Calu3 (cell line): ENCODE measurements at regions not wholly inside any gene's neighbourhood (a gene's known extent, or its start where the extent isn't known, plus 50 kb on each side); places are given as distances from the start of the nearest gene placed in this dataset.

Experiments
- BruUV-seq: library from RNA; stranded (reverse); fragments of 400-500 nt; replicated peaks from 2 replicates; lab custom pipeline; 2021; lab: Mats Ljungman, UMichigan
- CTCF ChIA-PET: fragments of 300-600 bp; sonication (Branson Sonifier 250); formaldehyde crosslinking; loops from one replicate; lab custom pipeline; 2022; ENCODE audit warnings: antibody characterized with exemption; lab: Charles Lee
- DNase-seq: peaks from one replicate; pipeline ENCODE4 v3.0.0; 2022
- H3K27ac Mint-ChIP-seq: one replicate; pipeline ENCODE4 v1.8.0; 2022; ENCODE audit warnings: mixed read lengths; ENCODE audit not compliant: unreplicated experiment
- H3K27me3 Mint-ChIP-seq: one replicate; pipeline ENCODE4 v1.8.0; 2022; ENCODE audit warnings: mixed read lengths; ENCODE audit not compliant: unreplicated experiment
- H3K36me3 Mint-ChIP-seq: one replicate; pipeline ENCODE4 v1.8.0; 2022; ENCODE audit warnings: mild to moderate bottlenecking, moderate library complexity, mixed read lengths; ENCODE audit not compliant: insufficient read depth, unreplicated experiment
- H3K4me1 Mint-ChIP-seq: one replicate; pipeline ENCODE4 v1.8.0; 2022; ENCODE audit warnings: mild to moderate bottlenecking, low read depth, mixed read lengths; ENCODE audit not compliant: unreplicated experiment
- H3K4me3 Mint-ChIP-seq: one replicate; pipeline ENCODE4 v1.8.0; 2022; ENCODE audit warnings: mild to moderate bottlenecking, low read depth, moderate library complexity, mixed read lengths; ENCODE audit not compliant: unreplicated experiment
- H3K9me3 Mint-ChIP-seq: one replicate; pipeline ENCODE4 v1.8.0; 2022; ENCODE audit warnings: low read depth, mixed read lengths; ENCODE audit not compliant: unreplicated experiment
- intact Hi-C: fragments of 100-400 bp; cut with micrococcal nuclease; formaldehyde crosslinking; loops from one replicate; pipeline ENCODE4 v1.10.0; 2022; ENCODE audit not compliant: unreplicated experiment
- TF ChIP-seq, protein P1 (sequence below): fragments of 200-600 bp; IDR thresholded peaks from one replicate; pipeline ENCODE4 v1.8.0; 2022; ENCODE audit warnings: antibody characterized with exemption; ENCODE audit not compliant: unreplicated experiment

DNA sequence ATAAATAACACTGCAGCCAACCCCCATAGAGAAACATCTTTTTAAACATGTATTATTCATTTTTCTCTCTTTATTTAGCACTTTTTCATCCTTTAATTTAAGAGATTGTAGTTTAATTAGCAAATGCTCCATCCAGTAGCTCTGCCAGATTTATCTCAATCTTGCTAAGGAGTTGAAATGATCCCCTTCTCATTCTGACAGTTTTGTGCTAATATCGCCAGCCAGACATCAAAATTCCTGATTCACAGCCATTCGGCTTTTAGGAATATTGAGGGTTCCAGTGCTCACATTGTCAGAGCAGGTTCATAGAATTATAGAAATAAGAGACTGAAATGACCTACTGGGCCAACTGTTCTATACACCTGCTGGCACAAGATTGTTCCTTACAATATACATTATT, 77.8 kb downstream of the CASP12 start:
- intact Hi-C loops, result no loop called here
- Mint-ChIP-seq H3K9me3 (no peaks in the 10 kb centered on the region), H3K27ac (no peak overlapping the region), H3K4me3 (no peak overlapping the region), H3K4me1 (no peaks in the 10 kb centered on the region), H3K36me3 (no peaks in the 10 kb centered on the region), H3K27me3 (no peaks in the 10 kb centered on the region)
- CTCF ChIA-PET, result no interaction called here
- BruUV-seq, result no TSS peak
- DNase-seq, result no peak
- TF ChIP-seq, protein P1, sequence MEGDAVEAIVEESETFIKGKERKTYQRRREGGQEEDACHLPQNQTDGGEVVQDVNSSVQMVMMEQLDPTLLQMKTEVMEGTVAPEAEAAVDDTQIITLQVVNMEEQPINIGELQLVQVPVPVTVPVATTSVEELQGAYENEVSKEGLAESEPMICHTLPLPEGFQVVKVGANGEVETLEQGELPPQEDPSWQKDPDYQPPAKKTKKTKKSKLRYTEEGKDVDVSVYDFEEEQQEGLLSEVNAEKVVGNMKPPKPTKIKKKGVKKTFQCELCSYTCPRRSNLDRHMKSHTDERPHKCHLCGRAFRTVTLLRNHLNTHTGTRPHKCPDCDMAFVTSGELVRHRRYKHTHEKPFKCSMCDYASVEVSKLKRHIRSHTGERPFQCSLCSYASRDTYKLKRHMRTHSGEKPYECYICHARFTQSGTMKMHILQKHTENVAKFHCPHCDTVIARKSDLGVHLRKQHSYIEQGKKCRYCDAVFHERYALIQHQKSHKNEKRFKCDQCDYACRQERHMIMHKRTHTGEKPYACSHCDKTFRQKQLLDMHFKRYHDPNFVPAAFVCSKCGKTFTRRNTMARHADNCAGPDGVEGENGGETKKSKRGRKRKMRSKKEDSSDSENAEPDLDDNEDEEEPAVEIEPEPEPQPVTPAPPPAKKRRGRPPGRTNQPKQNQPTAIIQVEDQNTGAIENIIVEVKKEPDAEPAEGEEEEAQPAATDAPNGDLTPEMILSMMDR, result no peak

DNA sequence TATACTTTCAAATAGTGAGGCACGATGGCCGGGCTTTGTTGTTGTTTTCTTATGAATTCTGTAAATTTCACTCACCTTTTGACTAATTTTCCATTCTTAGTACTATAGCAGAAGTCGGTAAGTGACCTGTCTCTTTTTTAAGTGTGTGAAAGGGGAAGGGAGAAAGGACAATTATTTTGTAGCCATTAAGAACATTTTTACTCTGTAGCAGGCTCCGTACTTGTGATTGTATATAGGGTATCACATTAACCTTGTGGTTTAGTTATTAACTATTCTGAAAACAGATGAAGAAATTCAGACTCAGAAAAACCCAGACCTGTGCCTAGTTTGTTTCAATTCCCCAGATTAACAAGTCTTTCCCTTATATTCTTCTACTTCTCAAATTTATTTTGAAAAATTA, 78.7 kb downstream of the CASP12 start:
- TF ChIP-seq, protein P1, result no peak
- CTCF ChIA-PET, result no interaction called here
- Mint-ChIP-seq H3K4me1 (no peaks in the 10 kb centered on the region), H3K27me3 (no peaks in the 10 kb centered on the region), H3K27ac (no peak overlapping the region), H3K36me3 (no peaks in the 10 kb centered on the region), H3K4me3 (no peak overlapping the region), H3K9me3 (no peaks in the 10 kb centered on the region)
- BruUV-seq, result no TSS peak
- intact Hi-C loops, result no loop called here
- DNase-seq, result no peak

GRCh38 chr11:104819107-104819506, 79.2 kb downstream of the CASP12 start:
- Mint-ChIP-seq H3K27ac (no peak overlapping the region), H3K27me3 (no peaks in the 10 kb centered on the region), H3K4me1 (no peaks in the 10 kb centered on the region), H3K4me3 (no peak overlapping the region), H3K9me3 (no peaks in the 10 kb centered on the region), H3K36me3 (no peaks in the 10 kb centered on the region)
- DNase-seq, result no peak
- TF ChIP-seq, protein P1, result no peak
- CTCF ChIA-PET, result no interaction called here
- BruUV-seq, result no TSS peak
- intact Hi-C loops, result no loop called here

GRCh38 chr11:104817973-104818372, 80.3 kb downstream of the CASP12 start:
- Mint-ChIP-seq H3K4me1 (no peaks in the 10 kb centered on the region), H3K27me3 (no peaks in the 10 kb centered on the region), H3K36me3 (no peaks in the 10 kb centered on the region), H3K4me3 (no peak overlapping the region), H3K9me3 (no peaks in the 10 kb centered on the region), H3K27ac (no peak overlapping the region)
- CTCF ChIA-PET, result interaction anchor here (0.7 kb wide), 1 partner anchor 79 kb away, joined by 4 read pairs; no protein-coding TSS in a partner anchor
- DNase-seq, result no peak
- intact Hi-C loops, result no loop called here
- no TSS peak for BruUV-seq
- TF ChIP-seq, protein P1, result no peak
